HG03039 (cell line): ENCODE measurements at regions not wholly inside any gene's neighbourhood (a gene's known extent, or its start where the extent isn't known, plus 50 kb on each side); places are given as distances from the start of the nearest gene placed in this dataset.

Source experiments
- ATAC-seq: cut with Tn5 transposase; IDR thresholded peaks from one replicate; pipeline ENCODE4 v1.9.1; 2021; ENCODE audit warnings: mild to moderate bottlenecking, moderate library complexity; ENCODE audit not compliant: unreplicated experiment

DNA sequence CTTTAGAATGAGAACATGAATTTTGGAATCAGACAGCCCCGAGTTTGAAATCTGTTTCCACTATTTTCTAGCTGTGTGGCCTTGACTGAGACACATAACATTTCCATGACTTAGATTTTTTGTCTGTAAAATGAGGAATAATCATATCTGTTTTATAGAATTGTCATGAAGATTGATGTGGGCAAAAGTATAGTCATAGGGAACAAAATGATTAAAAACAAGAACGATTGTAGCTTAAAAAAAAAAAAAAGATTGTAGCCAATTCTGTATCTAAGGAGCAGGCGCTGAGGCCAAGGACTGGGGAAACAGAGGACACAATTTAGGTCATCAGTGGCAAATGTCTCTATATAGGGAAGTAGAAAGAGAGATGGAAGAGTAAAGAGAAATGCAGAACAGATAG, 201.6 kb upstream of the C1QTNF7 start:
- no peak for ATAC-seq

DNA sequence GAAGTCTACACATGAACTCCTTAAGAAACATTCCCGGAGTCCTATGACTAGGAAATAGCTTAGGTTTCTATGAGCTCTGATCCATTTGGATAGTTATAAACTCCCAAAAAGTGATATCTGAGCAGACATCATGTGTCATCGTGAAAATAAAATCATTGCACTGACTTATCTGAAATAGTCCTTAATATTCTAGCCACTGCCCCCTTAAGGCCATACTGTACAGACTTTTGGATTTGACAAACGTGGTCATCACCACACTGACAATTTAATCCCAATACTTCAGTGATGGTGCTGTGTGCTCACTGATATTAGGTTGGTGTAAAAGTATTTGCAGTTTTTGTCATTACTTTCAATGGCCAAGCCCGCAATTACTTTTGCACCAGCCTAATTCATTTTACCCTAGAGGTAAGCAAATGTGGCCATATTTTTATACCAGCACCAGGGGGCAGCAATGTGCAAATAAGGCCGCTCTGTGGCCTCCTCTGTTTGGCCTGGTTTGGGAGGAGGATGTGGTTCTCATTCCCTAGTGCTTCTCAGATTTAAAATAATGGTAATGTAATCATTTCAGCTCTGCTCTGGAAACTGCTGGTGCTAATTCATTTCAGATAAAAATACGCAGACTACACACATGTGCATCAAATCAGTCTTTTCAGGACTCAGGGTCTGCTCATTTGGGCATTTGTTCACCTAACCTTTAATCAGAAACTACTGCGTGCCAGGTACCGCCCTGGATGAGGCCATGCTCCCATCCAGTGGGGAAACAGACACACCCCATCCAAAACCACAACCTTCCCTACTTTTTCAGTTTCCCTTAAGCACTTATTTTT, 196.4 kb upstream of the C1QTNF7 start:
- ATAC-seq = no peak

DNA sequence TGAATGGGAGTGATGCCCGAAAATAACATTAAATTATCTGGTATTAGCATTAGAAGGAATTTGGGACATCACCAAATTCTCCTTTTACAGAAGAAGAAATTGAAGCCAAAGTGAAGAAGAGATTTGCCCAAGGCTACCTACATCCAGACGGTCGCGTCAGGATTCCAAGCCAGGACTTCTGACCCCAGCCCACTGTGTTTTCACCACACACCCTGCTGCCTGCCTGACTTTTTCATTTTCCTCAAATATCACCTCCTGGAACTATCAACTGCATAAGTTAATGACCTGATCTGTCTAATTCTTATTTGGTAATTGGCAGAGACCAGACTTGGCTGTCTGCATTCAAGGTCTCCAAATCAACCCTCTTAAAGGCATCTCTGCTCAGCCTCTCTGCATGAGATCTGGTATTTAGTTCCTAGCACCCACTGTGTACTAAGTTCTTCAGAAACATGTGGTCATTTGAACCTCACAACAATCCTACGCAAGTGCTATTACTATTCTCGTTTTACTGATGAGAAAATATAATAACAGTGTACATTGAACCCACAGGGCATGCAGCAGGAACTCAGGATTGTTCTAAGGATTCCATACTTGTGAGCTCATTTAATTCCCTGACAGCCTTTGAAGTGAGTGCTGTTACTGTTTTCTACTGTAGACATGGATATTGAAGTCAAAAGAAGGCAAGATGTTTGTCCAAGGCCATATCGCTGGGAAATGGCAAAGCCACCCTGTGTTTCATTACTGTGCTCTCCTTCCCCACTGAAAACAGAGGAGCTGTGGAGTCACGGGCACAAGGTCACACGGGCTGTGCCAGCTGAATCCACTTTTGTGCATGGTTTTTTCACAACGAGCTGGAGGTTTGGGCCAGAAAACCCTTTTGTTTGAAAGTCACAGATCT, 195.2 kb upstream of the C1QTNF7 start:
- no peak for ATAC-seq

DNA sequence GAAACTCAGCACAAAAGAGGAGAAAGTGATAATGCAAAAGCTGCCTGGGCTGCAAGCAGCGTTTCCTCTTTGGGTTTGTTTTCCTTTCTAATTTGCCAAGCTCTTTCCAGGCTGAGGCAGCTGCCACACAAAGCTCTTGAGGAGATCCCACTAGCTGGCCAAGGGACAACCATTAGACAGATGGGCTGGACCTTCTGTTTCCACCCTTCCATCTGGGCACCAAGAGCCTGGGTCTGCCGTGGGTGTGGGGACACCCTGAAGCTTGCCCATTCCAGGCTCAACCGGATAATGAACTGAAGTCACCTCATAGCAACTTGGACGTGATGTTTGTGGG, 194.6 kb upstream of the C1QTNF7 start:
- no peak for ATAC-seq

DNA sequence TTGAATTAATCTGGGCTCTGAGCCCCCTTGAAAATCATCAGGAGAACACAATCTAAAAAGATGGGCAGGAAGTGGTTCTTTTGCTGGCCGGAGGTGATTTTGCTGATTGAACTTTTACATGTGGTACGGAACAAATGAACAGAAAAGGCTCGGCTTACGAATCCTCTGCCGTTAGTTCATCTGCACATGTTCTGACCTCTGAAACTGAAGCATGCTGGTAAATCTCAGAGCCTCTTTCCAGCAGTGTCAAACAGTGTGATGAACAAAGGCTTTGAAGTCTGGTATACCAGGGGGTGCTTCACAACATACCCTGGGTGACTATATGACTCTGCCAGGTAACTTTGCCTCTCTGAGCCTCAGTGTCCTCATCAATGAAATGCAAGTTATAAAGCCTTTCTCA, 194.2 kb upstream of the C1QTNF7 start:
- ATAC-seq = no peak

DNA sequence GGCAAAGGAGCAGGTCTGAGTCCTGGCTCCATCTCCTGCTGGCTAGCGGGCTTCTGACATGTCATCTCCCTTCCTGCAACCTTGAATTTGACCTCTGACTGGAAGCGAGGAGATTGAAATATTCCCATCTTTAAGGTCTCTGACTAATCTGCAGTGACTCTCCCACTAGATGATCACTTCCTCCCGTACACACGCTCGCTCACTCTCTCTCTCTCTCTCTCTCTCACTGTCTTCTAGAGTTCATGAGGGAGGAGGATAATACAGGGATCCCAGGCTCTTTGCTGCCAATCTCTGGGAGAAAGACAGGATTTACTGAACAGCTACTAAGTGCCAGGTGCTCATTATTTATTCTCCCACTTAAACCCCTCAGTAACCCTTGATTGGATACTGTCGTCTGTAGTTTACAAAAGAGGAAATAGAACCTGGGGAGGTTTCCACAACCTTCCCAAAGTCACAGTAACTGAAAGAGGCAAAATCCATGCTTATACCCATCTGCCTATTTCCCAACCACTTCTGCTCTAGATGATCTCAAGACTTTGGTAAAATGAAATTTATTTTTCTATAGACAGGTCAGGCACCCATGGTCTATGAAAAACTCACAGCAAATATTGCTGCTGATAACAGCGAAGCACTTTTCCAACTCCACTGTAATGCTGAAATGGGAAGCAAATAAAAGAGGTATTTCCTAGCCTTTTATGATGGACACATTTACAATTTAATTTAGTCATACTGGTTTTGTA, 193.5 kb upstream of the C1QTNF7 start:
- ATAC-seq = no peak

DNA sequence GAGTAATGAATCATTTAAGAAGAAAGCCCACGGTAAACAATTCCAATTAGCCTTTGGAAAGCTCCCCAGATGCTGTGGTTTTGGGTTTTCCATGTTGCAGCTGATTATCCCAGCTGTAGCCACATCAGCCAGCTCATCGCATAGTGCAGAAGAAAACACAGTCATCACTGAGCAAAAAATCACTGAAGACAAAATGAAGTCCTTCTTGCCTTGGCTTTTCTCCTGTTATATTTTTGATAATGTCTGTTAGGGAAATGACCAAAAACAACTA, 193.0 kb upstream of the C1QTNF7 start:
- no peak for ATAC-seq

DNA sequence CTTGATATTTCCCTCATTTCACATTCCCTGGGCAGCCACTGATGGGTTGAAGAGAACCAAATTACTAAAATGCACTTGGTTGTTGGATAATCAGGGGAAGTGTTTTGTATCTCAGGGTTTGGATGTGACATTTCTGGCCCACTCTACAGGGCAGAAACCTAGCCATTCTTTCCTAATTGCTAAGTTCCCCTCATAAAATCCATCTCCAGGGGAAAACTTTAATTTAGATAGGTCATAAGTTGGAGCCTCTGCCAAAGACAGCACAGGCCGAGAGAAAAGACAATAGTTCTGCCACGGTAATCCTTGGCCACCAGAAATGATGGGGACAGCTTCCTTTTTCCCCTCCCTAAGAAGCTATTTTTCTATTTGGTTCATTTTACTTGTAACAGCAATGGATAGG, 192.7 kb upstream of the C1QTNF7 start:
- ATAC-seq = no peak

DNA sequence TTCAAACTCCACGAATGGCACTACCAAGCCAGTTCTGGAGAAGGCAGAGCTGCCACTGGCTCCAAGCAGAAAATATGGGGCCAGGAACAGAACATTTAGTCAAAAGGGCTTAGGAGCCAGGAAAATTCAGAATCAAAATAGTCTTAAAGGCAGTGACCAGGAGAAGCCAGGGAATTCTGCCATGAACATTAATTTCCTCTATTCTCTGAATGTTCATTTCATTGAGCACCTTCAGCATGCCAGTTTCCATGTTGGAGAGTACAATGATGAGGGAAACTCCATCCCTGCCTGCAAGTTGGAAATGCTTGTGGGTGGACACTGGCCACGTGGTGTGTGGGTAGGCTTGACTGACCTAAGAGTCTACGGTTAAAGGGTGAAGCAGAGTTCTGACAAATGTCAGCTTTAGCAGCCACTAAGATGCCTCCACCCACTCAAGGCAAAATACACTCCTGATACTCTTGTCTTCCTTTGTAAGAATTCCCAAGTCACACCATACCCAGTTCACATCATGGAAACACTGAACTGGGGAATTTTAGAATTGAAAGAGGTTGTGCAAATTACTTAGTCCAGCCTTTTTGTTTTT, 190.1 kb upstream of the C1QTNF7 start:
- no peak for ATAC-seq

DNA sequence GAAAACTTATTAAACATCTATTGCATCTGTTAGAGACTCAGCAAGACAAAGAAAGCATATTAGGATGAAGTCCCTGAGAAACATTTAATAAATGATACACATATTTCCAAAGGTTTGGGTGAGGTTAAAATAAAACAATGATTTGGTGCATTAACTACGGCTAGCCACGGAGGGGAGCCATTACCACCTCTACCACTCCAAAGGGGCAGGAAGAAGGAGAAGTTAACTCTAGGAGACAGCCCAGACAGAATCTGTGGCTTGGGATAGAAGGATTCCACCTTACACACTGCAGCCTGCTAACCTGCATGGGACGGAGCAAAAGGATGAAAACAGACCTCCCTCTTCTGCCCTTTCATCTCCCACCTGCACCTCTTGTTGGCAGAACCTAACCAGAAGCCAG, 189.1 kb upstream of the C1QTNF7 start:
- ATAC-seq = no peak

DNA sequence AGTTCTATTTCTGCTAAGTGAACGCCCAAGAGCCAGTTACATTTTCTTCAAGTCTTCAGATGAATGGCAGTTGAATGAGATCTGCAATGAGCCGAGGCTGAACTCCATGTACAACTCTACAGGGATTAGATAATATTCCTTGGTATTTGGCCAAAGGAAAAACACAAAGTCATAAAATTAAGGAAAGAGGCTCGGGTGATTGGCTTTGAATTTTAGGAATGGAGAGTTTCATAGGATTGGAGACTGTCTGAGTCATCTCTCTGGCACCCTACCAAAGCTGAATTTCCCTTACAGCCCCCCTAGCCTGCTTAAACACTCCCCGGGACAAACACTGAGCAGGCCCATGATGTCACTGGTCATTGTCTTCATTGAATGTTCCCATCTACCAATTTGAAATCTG, 188.0 kb upstream of the C1QTNF7 start:
- ATAC-seq = no peak

DNA sequence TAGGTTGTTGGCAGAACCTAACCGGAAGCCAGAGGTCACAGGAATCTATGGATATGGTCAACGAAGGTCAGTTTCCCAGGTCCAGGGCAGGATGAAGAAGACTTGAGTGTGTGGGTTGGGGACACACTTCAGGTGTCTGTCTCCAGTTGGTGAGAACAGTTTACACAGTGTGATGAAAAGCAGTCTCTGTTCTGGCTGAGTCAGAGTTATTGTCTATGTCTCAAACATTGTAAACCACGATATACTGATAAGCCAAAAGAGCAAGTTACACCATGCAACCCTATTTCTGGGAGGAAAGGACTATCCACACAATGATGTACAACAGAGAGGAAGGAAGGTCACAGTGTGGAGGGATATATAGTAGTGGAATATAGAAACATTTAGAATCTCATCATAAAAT, 187.1 kb upstream of the C1QTNF7 start:
- ATAC-seq = no peak

DNA sequence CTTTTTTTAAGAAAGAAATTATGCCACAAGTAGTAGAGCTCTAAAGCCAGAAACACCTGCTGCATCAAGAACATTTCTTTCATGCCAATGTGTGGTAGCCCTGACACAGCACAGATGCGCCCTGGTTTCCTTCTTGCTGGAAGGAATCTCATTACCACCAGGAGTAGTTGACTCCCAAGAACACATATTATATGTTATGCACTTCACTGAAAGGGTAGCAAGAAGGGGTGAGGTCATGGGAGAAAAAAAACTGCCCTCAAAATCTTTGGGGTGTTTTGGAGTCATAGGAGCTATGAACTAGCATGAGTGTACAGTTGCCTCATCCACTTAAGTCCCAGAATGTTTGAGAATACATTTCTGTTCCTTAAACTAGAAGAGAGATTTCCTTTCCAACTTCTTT, 185.8 kb upstream of the C1QTNF7 start:
- ATAC-seq = no peak

DNA sequence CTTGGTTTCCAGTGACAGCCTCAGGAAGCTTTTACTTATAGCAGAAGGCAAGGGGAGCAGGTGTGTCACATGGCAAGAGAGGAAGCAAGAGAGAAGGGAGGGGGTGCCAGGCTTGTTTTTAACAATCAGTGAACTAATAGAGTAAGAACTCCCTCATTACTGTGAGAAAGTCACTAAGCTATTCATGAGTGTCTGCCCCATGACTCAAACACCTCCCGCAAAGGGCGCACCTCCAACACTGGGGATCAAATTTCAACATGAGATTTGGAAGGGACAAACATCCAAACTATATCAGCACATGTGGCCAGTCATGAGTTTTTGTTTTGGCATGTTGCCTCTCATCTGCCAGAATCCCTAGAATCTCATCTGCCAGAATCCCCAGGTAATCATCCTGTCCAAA, 183.5 kb upstream of the C1QTNF7 start:
- no peak for ATAC-seq

DNA sequence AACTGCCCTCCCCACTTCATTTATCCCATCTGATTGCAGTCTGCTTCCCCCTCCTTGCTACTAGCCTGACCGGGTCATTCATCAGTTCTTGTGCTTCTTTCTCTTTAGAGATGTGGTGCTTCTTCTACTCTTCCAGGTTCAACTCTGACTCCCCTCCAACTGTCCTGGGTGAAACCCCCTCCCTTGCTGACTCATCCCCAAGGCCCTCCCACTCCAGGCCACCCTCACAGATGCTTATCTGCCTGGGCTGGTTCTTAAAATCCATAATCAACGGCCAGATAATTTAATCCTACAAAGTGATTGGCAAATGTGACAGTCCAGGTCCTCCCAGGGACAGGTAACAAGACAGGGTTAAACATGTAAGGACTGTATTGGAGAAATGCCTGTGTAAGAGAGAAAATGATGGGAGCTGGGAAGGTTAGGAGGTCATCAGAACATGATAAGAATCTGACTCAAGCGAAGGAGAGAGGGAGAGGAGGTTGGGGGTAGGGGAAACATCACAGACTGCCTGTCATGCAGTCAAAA, 182.8 kb upstream of the C1QTNF7 start:
- ATAC-seq = no peak

DNA sequence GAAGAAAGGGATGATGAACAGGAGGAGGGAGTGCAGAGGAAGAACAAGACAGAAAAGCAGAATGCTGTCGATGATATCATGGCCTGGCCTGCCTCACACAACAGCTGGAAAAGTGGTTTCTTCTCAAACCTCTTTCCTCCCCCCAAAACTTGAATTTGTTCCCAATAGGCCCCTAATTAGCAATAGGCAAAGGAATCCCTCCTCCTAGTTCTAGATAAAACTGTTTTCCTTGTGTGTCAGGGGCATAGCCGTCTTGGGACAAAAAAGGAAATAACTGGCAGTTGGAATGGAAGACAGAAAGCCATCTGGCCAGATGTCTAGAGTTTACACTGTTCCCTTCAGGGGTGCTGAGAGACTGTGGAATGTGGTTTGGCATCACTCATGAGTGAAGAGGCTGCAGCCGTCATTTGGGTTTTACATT, 177.8 kb upstream of the C1QTNF7 start:
- no peak for ATAC-seq

DNA sequence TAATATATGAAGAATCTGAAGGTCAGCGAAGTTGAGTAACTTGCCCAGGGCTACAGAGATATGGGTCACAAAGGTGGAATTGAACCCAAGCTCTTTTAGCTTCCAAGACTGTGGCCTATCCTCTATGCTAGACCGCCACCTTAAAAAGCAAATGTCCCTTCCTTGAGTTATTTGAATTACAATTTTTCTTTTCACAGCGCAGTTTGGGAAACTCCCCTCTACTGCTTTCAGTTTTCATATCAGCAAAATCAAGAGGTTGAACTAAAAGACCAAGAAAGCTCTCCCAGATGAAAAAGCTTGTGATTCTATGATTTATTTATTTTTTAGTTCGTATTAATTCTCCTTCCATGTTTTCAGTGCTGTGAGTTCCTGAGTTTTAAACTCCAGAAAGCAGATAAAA, 174.5 kb upstream of the C1QTNF7 start:
- peak; percentile 70 for ATAC-seq

DNA sequence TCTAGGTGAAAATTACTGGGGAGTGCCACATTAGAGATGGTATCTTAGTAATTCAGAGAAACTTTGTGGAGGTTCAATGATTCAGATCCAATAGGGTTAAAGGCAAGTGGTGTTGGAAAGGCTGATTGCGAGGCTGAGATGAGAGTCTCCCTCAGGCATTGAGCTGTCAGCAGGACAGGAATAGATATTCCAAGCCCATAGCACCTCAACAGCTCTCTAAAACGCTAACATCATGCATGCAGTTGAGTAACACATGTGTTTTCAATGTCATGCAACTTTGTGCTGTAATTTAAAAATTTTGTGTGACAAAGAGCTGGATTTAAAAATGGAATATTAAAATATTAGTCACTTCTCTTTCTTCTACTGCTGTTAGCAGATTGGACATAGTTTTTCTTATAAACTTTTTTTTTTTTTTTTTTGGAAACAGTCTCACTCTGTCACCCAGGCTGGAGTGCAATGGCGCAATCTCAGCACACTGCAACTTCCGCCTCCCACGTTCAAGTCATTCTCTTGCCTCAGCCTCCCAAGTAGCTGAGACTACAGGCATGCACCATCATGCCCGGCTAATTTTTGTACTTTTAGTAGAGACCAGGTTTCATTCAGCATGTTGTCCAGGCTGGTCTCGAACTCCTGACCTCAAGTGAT, 173.5 kb upstream of the C1QTNF7 start:
- no peak for ATAC-seq

DNA sequence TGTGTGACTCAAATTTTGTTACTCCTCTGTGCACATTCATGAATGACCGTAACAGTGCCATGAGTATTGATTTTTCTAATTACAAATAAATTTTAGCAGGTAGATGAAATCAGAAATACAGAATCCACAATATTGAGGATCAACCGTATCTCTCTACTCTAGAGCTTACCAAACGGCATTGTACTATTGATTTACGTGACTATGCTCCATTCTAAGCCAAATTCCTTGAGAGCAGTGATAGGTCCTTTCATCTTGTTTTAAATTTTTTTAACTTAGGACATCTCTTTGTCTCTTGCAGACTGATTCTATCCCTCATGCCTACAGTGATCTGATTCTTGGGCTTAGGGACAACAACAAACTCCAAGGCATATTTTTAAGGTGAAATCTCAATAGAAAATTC, 172.3 kb upstream of the C1QTNF7 start:
- no peak for ATAC-seq

DNA sequence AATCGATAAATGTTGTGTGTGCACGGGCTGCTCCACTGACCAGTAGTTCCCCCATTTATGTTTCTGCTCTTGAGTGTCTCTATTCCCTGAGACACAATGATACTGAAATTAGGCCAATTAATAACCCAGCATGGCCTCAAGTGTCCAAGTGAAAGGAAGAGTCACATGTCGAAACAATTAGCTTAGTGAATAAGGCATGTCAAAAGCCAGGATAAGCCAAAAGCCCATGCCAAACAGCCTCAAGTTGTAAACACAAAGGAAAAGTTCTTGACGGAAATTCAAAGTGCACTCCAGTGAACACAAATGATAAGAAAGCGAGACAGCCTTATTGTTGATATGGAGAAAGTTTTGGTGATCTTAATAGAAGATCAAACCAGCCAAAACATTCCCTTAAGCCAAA, 167.1 kb upstream of the C1QTNF7 start:
- no peak for ATAC-seq

DNA sequence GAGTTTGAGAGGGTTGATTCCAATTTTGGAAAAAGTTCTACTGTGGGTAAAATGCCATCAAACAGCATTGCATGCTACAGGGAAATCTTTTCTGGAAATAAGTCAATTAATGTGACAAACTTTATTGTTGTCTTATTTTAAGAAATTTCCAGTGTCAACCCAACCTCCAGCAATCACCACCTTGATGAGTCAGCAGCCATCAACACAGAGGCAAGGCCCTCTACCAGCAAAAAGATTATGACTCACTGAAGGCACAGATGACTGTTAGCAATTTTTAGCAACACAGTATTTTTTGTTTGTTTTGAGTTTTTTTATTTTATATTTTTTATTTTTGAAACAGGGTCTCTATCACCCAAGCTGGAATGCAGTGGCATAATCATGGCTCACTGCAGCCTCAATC, 165.4 kb upstream of the C1QTNF7 start:
- ATAC-seq = no peak
